Femur (tissue), 1 donor: ENCODE measurements at regions not wholly inside any gene's neighbourhood (a gene's known extent, or its start where the extent isn't known, plus 50 kb on each side); places are given as distances from the start of the nearest gene placed in this dataset.
"Not testable (repeated sequence)": the region's sequence is repeated elsewhere in the genome, so short reads cannot be mapped to it uniquely, and the experiment has no call there.

ENCODE experiments used
- DNase-seq: peaks from one replicate; pipeline ENCODE4 v3.0.0-alpha.2; 2017

DNA sequence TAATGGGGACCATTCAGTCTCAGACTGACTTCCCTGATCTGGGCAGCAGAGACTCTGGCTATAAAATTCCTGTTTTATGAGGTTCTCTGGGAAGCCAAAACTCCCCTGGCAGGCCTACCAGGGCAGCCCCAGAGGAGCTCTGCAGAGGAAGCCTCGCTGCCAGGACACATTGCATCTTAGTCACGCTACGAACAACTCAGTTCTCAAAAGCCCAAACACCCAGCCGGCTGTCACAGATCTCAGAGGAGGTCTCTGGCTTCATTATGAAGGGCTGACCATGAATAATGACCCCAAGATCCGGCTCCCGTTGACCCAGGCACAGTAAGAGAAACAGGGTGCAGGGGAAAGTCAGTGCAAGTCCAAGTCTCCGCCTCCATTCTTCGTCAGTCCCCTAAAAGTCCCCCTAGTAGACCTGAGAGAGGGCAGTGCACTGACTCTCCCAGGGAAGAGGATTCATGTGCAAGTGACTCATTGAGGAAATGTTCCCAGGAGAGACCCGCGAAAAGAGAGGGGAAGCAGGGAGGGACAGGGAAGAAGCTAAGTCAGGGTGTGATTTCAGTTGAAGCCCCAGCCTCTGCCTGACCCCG lies 212.3 kb downstream of the CYP26B1 start:
- DNase-seq, result peak; percentile 64

DNA sequence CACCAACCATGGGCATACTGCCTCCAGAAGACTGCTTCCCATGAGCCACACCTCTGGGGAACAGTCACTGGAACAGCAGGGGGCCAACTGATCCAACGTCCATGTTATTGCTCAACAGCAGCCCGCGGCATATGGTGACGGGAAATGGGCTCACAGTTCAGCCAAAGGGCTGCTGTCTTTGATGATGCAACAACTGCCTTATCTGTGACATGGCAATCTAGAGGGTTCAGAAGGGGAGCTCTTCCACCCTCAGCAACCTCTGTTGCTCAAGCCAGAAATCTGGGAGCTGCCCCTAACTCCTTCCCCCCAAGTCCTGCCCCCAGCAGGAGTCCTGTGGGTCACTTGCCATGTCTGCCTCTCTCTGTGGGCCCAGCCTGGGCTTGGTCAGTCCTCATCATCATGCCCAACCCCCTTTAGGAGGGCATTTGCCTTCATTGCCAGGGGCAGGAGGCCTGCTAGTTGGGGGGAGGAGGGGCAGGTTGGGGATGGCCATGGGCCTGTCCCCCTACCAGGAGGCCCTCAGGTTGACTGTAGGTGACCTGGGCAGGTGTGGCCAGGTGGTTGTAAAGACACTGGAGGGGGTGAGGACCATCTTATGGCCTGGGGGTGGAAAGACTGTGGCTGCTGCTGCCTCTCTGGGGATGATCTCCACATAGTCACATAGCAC lies 212.9 kb downstream of the CYP26B1 start:
- peak; percentile 20 for DNase-seq

- DNase-seq, result no peak
These were observed 213.4 kb downstream of the CYP26B1 start for GRCh38 chr2:71934320-71934593.

DNA sequence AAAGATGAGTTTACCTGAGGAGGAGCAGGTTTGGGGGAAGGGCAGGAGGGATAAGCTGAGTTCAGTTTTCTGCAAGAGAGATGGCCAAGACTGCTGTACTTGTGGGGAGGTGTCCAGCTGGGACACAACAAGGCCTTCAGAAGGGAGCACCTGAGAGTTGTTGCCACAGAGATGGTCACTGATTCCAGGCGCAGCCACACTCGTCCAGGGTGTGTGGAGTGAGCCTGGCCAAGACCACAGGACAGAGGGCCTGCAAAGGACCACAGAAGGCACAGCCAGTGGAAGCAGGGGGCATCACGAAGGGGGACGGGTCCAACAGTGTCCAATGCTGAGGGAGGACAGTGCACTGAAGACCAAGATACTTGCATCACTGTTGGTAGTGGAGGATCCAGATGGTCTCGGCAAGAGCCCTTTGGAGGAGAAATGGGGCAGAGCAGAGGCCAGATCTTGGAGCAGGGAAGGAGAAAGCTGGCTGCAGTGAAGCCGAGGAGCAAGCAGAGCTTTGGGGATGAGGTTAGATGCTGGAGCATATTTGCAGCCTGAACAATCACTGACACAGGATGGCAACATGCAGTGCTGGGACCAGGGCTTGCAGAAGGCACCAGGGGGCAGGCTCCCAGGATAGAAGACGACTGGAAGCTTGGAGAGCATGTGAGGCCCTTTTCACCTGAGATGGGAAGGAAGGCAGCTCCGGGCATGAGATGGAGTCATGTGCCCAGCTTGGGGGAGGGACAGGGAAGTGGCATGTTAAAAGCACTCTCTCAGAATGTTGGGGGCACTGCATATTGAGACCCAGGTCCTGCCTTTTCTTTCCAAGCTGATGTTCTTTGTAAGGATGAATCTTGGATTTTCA lies 214.0 kb downstream of the CYP26B1 start:
- DNase-seq, result peak; percentile 19

DNA sequence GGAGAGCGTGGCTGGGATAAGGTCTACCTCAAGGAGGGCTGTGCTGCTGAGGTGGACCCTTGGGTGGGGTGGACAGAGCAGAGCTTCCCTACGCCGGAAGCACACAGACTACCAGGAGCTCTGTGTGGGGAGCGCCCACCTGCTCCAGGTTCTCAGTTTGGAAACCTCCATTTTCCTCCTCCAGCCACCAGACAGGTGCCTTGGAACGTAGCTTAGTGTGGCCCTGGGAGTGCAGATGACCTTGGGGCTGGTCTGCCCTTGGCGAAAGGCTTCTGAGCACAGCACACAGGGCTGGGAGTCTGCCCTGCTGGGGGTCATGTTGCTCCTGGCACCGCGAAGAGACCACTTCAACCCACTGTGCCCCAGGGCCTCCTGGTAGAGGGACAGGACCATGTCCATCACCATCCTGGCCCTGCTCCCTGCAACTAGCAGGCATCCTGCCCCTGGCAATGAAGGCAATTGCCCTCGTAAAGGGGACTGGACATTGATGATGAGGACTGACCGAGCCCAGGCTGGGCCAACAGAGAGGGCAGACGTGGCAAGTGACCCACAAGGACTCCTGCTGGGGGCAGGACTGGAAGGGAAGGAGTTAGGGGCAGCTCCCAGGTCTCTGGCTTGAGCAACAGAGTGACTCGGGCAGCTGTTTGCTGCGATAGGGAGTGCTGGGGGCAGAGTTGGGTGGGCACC lies 214.7 kb downstream of the CYP26B1 start:
- peak; percentile 10 for DNase-seq

DNA sequence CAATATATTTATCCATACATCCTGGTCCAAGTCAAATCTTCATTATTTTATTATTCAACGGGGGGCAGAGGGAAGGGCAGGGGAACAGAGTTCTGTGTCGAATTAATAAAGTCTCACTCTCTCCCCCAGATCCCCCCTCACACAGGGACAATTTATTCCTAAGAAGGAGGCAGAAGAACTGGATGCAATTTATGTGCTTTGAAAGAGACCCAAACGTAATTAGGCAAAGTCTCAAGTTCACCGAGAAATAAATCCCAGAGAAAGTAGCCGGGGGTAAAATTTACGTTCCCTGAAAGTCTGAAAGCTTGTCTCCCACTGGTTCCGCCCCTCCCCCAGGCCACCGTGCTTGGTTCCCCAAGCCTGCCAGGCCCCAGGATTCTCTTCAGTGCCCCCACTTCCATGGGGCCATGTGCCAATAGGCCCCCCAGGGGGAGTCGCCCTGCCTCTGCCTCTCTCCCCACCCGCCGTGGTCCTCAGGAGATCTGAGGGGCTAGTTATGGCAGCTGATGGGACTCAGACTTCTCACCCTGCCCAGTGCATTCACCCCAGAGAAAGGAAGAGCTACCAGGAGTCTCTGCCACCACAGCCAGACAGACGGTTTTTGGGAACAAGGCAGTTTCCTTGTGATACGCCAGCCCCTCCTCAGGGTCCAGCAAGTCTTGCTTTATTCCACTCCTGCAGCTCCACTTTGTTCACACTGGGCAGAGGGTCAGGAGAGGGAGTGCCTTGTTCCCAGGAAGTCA lies 215.5 kb downstream of the CYP26B1 start:
- peak; percentile 16 for DNase-seq

DNA sequence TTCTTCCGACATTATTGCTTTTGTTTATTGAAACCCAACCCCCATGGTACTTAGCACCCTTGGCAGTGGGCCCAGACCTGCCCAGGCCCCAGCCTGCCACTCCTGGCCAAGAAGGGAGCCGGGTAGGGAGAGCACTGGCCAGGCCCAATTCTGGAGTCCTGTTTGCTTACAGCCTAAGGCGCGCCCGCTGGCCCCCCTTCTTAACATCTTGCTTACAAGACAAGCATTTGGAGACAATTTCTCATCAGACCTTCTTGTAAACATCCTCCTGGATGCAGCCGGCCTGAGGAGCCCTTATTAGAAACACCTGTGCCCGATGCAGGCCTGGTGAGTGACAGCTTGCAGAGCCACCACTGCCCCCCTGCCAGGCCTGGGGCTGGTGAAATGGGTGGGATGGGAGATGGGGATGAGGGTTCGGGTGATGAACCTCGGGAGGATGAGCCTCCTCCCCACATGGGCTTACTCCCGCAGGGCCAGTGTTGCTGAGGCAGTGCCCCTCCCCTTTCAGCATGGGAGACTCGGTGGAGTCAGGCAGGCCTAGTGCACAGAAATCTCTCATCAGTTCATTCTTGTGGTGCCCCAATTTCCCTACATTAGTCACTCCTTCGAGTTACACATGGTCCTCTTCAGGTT lies 217.5 kb downstream of the CYP26B1 start:
- DNase-seq, result no peak

DNA sequence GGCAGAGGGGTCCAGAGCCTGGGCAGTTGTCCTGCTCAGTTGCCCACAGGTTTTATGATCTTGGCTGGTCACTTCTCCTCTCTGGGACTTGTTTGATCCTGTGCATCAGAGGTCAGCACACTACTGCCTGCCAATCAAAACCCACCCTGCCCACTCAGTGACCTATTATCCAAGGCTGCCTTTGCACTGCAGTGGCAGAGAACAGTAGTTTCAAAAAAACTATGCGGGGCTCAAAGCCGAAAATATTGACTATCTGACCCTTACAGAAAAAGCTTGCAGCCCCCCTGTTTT lies 218.2 kb downstream of the CYP26B1 start:
- DNase-seq, result no peak

DNA sequence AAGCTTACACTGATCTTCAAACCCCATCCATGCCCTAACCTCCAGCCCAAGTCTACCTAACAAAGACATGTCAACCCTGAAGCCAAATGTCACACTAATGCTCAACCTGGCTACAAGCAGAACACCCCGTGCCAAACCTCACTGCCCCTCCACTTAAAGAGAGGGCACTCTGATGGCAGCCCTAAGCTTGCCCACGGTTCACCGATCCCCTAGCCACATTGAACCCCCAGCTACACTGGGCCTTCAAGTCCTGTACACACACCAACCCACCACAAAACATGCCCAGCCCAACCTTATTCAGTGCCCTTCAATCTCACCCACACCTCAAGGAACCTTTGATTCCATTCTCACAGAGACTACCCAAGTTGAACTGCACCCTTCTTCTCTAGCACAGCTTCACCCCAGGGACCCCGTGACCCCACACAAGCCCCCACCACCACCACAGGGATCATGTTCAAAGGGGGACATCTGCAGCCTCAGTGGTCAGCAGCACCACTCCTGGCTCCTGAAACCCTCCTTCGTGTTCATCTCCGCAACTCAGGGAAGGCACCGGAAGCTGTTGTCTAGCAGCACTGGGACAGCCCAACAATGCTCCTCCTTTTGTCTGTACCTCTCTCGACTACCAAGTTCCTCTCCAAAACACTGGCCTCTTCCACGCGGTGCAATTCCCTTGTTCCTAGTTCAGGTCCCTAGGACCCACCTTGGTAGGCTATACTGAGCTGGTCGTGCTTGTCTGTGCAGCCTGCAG lies 218.8 kb downstream of the CYP26B1 start:
- DNase-seq, result no peak

DNA sequence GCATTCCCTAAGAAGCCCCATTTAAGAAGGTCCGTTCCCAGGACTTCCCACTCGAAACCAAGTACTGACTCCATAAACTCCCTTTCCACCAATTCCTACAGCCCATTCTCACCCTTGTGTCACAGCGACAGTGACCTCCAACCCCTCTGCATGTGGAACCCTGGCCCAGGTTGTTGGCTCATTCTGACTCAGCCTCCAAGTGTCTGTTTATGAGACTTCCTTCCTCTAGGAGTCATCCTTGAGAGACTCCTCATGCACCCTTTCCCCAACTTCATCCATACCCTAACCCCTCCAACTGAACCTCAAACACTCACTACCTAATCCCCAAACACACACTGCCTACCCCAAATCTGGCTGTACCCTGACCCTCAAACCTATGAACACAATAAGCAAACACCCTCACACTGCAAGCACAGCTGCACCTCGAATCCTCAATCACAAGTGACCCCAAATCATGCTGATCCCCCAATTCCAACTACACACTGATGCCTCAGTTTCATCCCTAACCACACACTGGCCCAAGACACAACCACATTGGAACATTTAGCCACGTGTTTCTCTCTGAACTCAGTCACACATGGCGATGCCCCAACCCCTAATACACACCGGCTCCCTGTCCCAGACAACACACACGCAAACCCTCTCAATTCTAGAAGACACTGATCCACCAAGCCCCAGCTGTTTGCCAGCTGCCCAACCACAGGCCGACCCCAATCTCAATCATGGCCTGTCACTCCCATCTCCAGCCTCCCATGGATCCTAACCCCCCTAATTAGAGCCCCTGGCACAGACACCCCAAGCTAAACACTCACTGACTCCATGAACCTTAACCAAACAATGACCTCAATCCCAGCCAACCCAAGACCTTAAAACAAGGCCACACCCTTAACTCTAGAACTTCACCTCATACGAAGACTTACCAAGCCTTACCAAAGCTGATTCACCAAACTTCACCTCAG lies 219.6 kb downstream of the CYP26B1 start:
- no peak for DNase-seq

DNA sequence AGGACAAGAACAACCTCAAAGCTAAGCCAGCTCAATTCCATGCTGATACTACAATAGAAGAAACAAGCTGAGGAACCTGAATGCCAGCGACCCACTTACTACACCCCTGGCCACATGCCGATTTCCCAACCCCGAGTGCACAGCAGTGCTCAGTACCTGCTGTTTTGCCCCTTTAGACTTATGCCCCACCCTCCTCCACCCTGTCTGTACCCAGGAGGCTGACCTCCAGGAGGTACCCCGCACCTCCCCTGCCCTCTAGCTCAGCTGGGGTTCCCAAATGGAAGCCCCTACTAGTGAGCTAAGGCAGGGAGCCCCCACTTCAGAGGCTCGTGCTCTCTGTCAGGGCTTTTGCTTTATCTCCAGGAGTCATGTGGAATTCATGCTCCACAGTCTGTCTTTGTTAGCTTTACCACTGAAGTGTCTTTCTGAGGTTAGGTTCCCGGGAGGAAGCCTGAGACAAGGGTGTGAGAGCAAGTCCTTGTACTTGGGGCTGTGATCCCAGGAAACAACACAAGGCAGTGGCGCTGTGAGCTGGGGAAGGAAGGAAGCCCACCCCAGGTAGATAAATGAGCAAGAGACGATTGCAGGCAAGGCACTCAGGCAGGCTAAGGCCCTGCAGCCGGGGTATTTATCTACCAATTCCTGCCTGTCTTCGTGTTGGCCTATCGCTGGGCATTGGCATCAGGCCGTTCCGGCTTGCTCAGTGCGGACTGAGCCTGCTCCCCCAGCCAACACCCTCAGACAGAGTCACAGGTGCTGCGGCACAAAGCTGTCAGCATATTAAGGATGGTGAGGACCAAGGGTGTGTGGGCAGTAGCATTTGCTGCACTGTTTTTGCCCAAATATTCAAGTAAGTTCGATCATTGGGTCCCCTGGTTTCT lies 220.5 kb downstream of the CYP26B1 start:
- no peak for DNase-seq

DNA sequence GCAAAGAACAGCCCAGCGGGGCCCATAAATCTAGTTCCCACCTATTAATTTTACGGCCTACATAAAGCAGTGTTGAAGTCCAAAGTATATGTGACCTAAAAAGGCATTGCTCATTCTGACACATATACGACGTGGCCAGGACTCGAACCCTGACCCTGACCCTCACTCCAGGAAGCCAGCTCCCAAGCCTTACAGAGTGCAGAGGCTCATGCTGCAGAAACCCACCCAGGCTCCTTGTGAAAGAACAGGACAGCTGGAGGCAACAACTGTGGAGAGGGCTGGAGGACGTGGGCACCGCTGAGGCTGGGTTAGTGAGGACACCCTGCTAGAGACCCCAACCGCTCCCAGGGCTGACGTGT lies 221.6 kb downstream of the CYP26B1 start:
- DNase-seq, result no peak

DNA sequence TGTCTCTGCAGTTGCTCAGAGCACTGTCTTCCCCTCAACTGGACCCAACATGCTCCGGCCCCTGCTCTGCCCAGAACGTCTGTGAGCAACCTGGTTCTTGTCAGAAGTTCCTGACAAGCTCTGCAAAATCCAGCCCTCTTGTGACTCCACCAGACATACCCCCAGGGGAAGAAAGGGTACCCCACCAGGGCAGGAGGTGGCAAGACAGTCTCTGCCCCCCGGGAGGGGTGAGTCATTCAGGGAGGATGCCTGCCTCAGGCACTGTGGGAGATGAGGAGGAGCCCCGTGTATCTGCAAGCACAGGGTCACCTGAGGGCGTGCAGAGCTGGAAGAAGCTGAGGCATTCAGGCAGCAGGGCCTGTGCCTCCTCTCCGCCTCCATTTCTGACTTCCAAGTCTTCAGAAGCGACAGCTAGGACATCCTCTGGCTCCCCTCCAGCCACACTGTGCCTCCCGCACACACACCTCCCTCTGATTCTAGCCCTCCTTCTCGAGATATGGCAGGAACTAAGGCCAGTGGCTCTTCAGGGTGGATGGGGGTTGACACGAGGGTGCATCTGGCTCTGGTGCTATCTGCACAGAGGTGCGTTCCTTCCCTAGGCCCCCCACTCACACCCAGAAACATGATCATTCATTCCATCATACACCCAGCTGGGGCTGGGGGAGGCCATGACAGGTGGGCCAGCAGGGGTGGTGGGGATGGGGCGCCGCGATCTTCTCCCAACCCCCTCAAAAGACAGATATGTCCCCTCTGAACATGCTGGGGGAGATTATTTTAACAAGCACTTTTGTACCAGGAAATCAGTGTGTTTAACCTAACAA lies 222.2 kb downstream of the CYP26B1 start:
- no peak for DNase-seq

DNA sequence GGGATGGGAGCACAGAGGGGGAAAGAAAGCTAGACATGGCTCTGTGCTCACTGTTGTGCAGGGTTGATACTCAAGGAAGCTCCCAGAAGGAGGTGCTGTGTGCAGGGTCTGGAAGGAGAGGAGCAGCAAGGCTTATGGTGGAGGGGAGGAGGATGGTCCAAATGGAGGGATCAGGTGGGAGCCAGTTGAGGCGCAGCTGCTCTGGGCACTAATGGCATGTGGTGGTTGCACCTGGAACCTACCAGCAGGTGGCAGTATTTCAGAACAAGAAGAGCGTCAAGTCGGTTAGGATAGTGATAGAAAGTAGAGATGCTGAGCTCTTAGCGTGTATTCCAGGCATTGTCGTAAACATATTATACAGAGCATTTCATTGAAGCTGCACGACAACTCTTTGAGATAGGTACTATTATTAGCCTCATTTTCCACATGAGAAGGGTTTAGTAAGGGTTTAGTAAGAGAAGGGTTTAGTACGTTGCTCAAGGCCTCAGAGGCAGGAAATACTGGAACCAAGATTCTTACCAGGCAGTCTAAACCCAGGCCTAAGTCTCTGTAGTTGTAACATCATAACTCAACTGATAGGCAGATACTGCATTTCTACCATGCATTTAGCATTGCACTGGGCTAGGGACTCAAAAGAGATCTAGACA lies 223.7 kb downstream of the CYP26B1 start:
- DNase-seq, result peak; percentile 71

DNA sequence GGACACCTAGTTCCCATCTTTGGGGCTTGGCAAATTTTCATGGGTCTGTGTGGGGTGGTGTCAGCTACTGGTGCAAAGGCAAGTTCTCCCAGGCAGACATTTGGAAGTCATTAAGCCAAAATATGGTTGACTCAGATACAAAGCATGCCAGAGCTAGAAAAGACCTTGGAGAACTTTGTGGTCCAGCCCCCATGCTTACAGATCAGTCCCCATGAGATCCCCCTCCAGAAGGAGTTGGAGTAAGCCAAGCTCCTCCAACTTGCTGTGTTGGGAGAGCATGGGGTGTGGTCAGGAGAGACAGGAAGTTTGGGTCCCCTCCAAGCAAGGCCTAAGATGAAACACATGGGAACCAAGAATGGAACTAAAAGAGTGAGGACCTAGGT lies 224.5 kb downstream of the CYP26B1 start:
- no peak for DNase-seq

DNA sequence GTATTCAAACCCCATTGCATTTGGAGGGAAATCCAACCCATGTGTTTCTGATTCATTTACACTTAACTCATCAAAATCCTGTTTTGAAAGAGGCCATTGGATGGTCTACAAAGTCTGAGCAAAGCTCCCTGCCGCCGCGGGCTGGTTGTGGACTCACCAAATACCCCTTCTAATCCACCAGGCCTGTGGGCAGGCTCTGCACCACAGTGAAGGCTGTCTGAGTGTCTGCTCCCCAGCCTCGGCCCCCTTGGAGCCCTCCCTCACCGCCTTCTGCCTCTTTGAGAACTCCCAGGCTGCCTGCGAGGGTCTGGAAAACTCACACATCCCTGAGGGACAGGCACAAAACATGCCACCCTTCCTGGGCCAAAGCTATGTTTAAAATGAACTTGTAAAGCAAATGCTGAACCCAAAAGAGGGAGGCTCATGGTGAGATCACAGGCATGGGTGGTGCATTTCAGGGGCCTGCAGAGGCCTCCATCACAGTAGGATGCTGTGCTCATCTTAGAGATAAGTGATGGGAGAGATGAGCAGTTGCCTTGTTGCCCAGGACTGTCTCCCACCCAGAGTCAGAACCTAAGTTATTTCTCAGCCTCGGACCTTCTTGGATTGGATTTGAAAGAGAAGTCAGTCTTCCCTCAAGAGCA lies 225.0 kb downstream of the CYP26B1 start:
- DNase-seq, result no peak

GRCh38 chr2:71922091-71922490 lies 225.6 kb downstream of the CYP26B1 start:
- DNase-seq, result no peak

- not testable (repeated sequence) for DNase-seq
These were observed 226.8 kb downstream of the CYP26B1 start for GRCh38 chr2:71920819-71921218.
